H1 (cell line): ENCODE measurements at regions not wholly inside any gene's neighbourhood (a gene's known extent, or its start where the extent isn't known, plus 50 kb on each side); places are given as distances from the start of the nearest gene placed in this dataset.

Source experiments
- CTCF ChIA-PET: fragments of 300-600 bp; sonication (Branson Sonifier 250); formaldehyde crosslinking; loops from one replicate; lab custom pipeline; 2021; ENCODE audit not compliant: partially characterized antibody; lab: Charles Lee
- POLR2A ChIA-PET: fragments of 300-600 bp; sonication (Branson Sonifier 250); formaldehyde crosslinking; loops from one replicate; lab custom pipeline; 2021; ENCODE audit warnings: inconsistent platforms; ENCODE audit not compliant: partially characterized antibody; lab: Charles Lee
- DNase-seq, 2 experiments: peaks; one replicate each; pipeline versions ENCODE4 v3.0.0 to v3.0.0-alpha.2; 2010 to 2022; ENCODE audit warnings: low spot score in 2 of 2, low read depth in 1 of 2, mixed read lengths in 1 of 2
- FAIRE-seq: peaks from 2 replicates; lab custom pipeline; 2011; peaks lifted over from hg19 to GRCh38; lab: Jason Lieb, UNC
- H2AFZ ChIP-seq: 2 replicates; pipeline ENCODE4 v1.8.1; 2012; ENCODE audit warnings: low read length, inconsistent platforms
- H2AK5ac ChIP-seq: 2 replicates; pipeline ENCODE4 v1.6.1; 2013; ENCODE audit warnings: low read depth, low read length
- H2BK120ac ChIP-seq: replicated peaks from 2 replicates; pipeline ENCODE3; 2013; ENCODE audit warnings: low read depth, low read length, inconsistent platforms
- H2BK12ac ChIP-seq: 2 replicates; pipeline ENCODE4 v1.6.1; 2013; ENCODE audit warnings: low read depth, low read length
- H2BK15ac ChIP-seq: 2 replicates; pipeline ENCODE4 v1.6.1; 2013; ENCODE audit warnings: low read length
- H2BK20ac ChIP-seq: 2 replicates; pipeline ENCODE4 v1.6.1; 2013; ENCODE audit warnings: low read length
- H2BK5ac ChIP-seq: 2 replicates; pipeline ENCODE4 v1.6.1; 2013; ENCODE audit warnings: low read depth, low read length
- H3K14ac ChIP-seq: 2 replicates; pipeline ENCODE4 v1.6.1; 2013; ENCODE audit warnings: inconsistent platforms; ENCODE audit not compliant: insufficient read length
- H3K18ac ChIP-seq: 2 replicates; pipeline ENCODE4 v1.6.1; 2013; ENCODE audit warnings: low read length; ENCODE audit errors: extremely low read depth
- H3K23ac ChIP-seq: 2 replicates; pipeline ENCODE4 v1.6.1; 2013; ENCODE audit warnings: inconsistent platforms; ENCODE audit not compliant: insufficient read length
- H3K23me2 ChIP-seq: 2 replicates; pipeline ENCODE4 v1.6.1; 2013; ENCODE audit warnings: low read depth, low read length
- H3K27ac ChIP-seq: 2 replicates; pipeline ENCODE4 v1.6.1; 2011; ENCODE audit warnings: low read depth, low read length, inconsistent platforms
- H3K27me3 ChIP-seq, 4 experiments: replicated peaks in 1 of 4; 1 replicate in 1 of 4; 2 replicates in 3 of 4; pipeline versions ENCODE4 v1.6.1 to v1.8.1; 2011 to 2013; ENCODE audit warnings: low read length in 3 of 4, mild to moderate bottlenecking in 3 of 4, inconsistent platforms in 2 of 4, mixed read lengths in 2 of 4, moderate library complexity in 1 of 4; ENCODE audit not compliant: control insufficient read depth in 3 of 4, insufficient read depth in 3 of 4; ENCODE audit errors: extremely low read depth in 1 of 4
- H3K36me3 ChIP-seq, 4 experiments: 2 replicates each; pipeline versions ENCODE4 v1.6.1 to v1.8.1; 2011 to 2013; ENCODE audit warnings: mild to moderate bottlenecking in 4 of 4, low read length in 3 of 4, moderate library complexity in 2 of 4, control low read depth in 1 of 4, inconsistent platforms in 1 of 4; ENCODE audit not compliant: insufficient read depth in 4 of 4, control insufficient read depth in 2 of 4
- H3K4ac ChIP-seq: replicated peaks from 2 replicates; pipeline ENCODE3; 2013; ENCODE audit warnings: low read length, low read depth, mixed read lengths, inconsistent platforms; ENCODE audit not compliant: insufficient read length
- H3K4me1 ChIP-seq, 4 experiments: replicated peaks in 1 of 4; 1 replicate in 1 of 4; 2 replicates in 3 of 4; pipeline versions ENCODE4 v1.6.1 to v1.8.1; 2011 to 2013; ENCODE audit warnings: low read length in 3 of 4, inconsistent platforms in 2 of 4, mixed read lengths in 1 of 4; ENCODE audit not compliant: insufficient read depth in 4 of 4, control insufficient read depth in 3 of 4
- H3K4me2 ChIP-seq, 2 experiments: 2 replicates each; pipeline versions ENCODE4 v1.6.1 to v1.8.1; 2011 to 2013; ENCODE audit warnings: low read depth in 2 of 2, low read length in 2 of 2, control low read depth in 1 of 2, inconsistent platforms in 1 of 2, mild to moderate bottlenecking in 1 of 2; ENCODE audit not compliant: insufficient read depth in 1 of 2
- H3K4me3 ChIP-seq, 4 experiments: fragments of 200-600, 300-600 bp in 1 of 4; sonication (generic), shearing (Covaris generic), sonication (Bioruptor Twin) in 1 of 4; 2 replicates each; pipeline versions ENCODE4 v1.5.1 to v1.8.1; 2011 to 2016; ENCODE audit warnings: low read length in 4 of 4, low read depth in 3 of 4, control low read depth in 2 of 4, inconsistent platforms in 2 of 4, mild to moderate bottlenecking in 2 of 4, mixed read lengths in 1 of 4, moderate library complexity in 1 of 4; ENCODE audit not compliant: insufficient read depth in 2 of 4; ENCODE audit errors: extremely low read depth in 1 of 4
- H3K56ac ChIP-seq: replicated peaks from 2 replicates; pipeline ENCODE3; 2013; ENCODE audit warnings: low read depth, mild to moderate bottlenecking, mixed read lengths, low read length, inconsistent platforms; ENCODE audit not compliant: insufficient read length
- H3K79me1 ChIP-seq: 2 replicates; pipeline ENCODE4 v1.6.1; 2013; ENCODE audit warnings: low read depth, low read length, control low read depth
- H3K79me2 ChIP-seq, 2 experiments: 2 replicates each; pipeline versions ENCODE4 v1.6.1 to v1.8.1; 2012 to 2013; ENCODE audit warnings: low read length in 2 of 2, mild to moderate bottlenecking in 2 of 2, inconsistent platforms in 1 of 2; ENCODE audit not compliant: insufficient read depth in 2 of 2, control insufficient read depth in 1 of 2
- H3K9ac ChIP-seq, 4 experiments: replicated peaks in 1 of 4; 1 replicate in 1 of 4; 2 replicates in 3 of 4; pipeline versions ENCODE4 v1.6.1 to v1.8.1; 2011 to 2013; ENCODE audit warnings: low read depth in 3 of 4, low read length in 3 of 4, control low read depth in 2 of 4, mild to moderate bottlenecking in 2 of 4, moderate library complexity in 2 of 4, inconsistent platforms in 1 of 4; ENCODE audit errors: extremely low read depth in 1 of 4
- H3K9me3 ChIP-seq, 2 experiments: 2 replicates each; pipeline versions ENCODE4 v1.6.1 to v1.8.1; 2012 to 2013; ENCODE audit warnings: mild to moderate bottlenecking in 2 of 2, moderate library complexity in 2 of 2, control low read depth in 1 of 2, inconsistent platforms in 1 of 2, low read depth in 1 of 2, low read length in 1 of 2, mixed read lengths in 1 of 2; ENCODE audit not compliant: insufficient read depth in 2 of 2
- H4K20me1 ChIP-seq, 2 experiments: replicated peaks in 1 of 2; 2 replicates each; pipeline versions ENCODE3 to v1.8.1; 2011 to 2013; ENCODE audit warnings: inconsistent platforms in 2 of 2, low read length in 2 of 2, mild to moderate bottlenecking in 1 of 2; ENCODE audit not compliant: insufficient read depth in 2 of 2, control insufficient read depth in 1 of 2
- H4K5ac ChIP-seq: 2 replicates; pipeline ENCODE4 v1.6.1; 2013; ENCODE audit warnings: low read length, low read depth, mixed read lengths, inconsistent platforms; ENCODE audit not compliant: insufficient read length
- H4K8ac ChIP-seq: 2 replicates; pipeline ENCODE4 v1.8.0; 2013; ENCODE audit warnings: mild to moderate bottlenecking, moderate library complexity, low read length, inconsistent platforms; ENCODE audit not compliant: insufficient read depth; ENCODE audit errors: extremely low read depth
- H4K91ac ChIP-seq: replicated peaks from 2 replicates; pipeline ENCODE3; 2013; ENCODE audit warnings: low read length, mixed read lengths, inconsistent platforms; ENCODE audit not compliant: insufficient read length
- ASH2L ChIP-seq: fragments of 200-600, 300-600 bp; sonication (generic); IDR thresholded peaks from one replicate; pipeline ENCODE4 v1.7.1; 2017; ENCODE audit warnings: low read length
- CHD1 ChIP-seq: IDR thresholded peaks from 2 replicates; pipeline ENCODE4 v1.6.1; 2012; ENCODE audit warnings: low read depth, low read length, improper control_type of control experiment
- CHD2 ChIP-seq: IDR thresholded peaks from 2 replicates; pipeline ENCODE4 v1.6.1; 2012; ENCODE audit warnings: low read length, improper control_type of control experiment
- EGR1 ChIP-seq: IDR thresholded peaks from 2 replicates; pipeline ENCODE4 v1.6.1; 2011; ENCODE audit warnings: low read depth, low read length, borderline replicate concordance
- EP300 ChIP-seq, 2 experiments: IDR thresholded peaks; 1 replicate in 1 of 2; 2 replicates in 1 of 2; pipeline ENCODE4 v1.6.1; 2011 to 2012; ENCODE audit warnings: low read depth in 2 of 2, low read length in 2 of 2, mild to moderate bottlenecking in 2 of 2, borderline replicate concordance in 1 of 2, inconsistent platforms in 1 of 2, moderate library complexity in 1 of 2
- KDM4A ChIP-seq: IDR thresholded peaks from one replicate; pipeline ENCODE4 v1.7.1; 2012; ENCODE audit warnings: low read depth, mild to moderate bottlenecking, moderate library complexity, low read length, inconsistent platforms; ENCODE audit not compliant: severe bottlenecking
- RNF2 ChIP-seq: fragments of 200-900, 300-1000 bp; sonication (generic); IDR thresholded peaks from 2 replicates; pipeline ENCODE4 v1.7.1; 2016; ENCODE audit warnings: borderline replicate concordance, low read depth, mild to moderate bottlenecking, antibody characterized with exemption, low read length; ENCODE audit not compliant: poor library complexity, severe bottlenecking; ENCODE audit errors: missing control alignments
- SIRT6 ChIP-seq: IDR thresholded peaks from one replicate; pipeline ENCODE4 v1.7.1; 2012; ENCODE audit warnings: low read length, inconsistent platforms
- SP2 ChIP-seq: IDR thresholded peaks from 2 replicates; pipeline ENCODE4 v1.6.1; 2012; ENCODE audit warnings: mild to moderate bottlenecking, low read length, inconsistent platforms
- WGBS, 2 experiments: shearing (Covaris generic) in 1 of 2; methylation state at CpG; one replicate each; pipeline versions ENCODE4 v1.1.6 to v1.1.7; 2013 to 2015; ENCODE audit warnings: low lambda C conversion rate in 2 of 2, mixed read lengths in 2 of 2, inconsistent platforms in 1 of 2, low coverage in 1 of 2, missing lambda C conversion rate in 1 of 2; ENCODE audit not compliant: insufficient replicate concordance in 2 of 2, insufficient coverage in 1 of 2, insufficient read length in 1 of 2; ENCODE audit errors: extremely low coverage in 1 of 2, missing lambda C conversion rate in 1 of 2; 5-methylcytosine and 5-hydroxymethylcytosine counted together

GRCh38 chr14:104346608-104347007 lies 208.2 kb downstream of the KIF26A start:
- CTCF ChIA-PET: interaction anchor here (0.9 to 1.7 kb wide), 4 partner anchors 9 to 24 kb away, joined by 3 to 5 read pairs (median 4); no protein-coding TSS in a partner anchor
- Histone ChIP-seq H2BK15ac (no peak overlapping the region), H3K79me1 (no peaks in the 10 kb centered on the region), H2BK5ac (no peak overlapping the region), H2AK5ac (no peak overlapping the region), H4K5ac (no peak overlapping the region), H2BK20ac (no peak overlapping the region), H3K27me3 (no peaks in the 10 kb centered on the region), H3K4ac (no peak overlapping the region), H3K18ac (no peak overlapping the region), H3K9ac (no peak overlapping the region), H3K23me2 (no peaks in the 10 kb centered on the region), H4K91ac (no peak overlapping the region), H3K56ac (no peak overlapping the region), H3K4me2 (no peak overlapping the region), H3K9me3 (peaks cover 0 to 2% of the 10 kb centered on the region in 2 experiments; a peak in 2 of 4 replicates), H3K4me3 (no peak overlapping the region), H3K27ac (no peak overlapping the region), H4K8ac (no peak overlapping the region), H3K36me3 (no peaks in the 10 kb centered on the region), H2AFZ (no peak overlapping the region), H3K14ac (no peak overlapping the region), H3K4me1 (peaks cover 0 to 12% (median 6%) of the 10 kb centered on the region in 4 experiments; a peak in 5 of 7 replicates), H2BK120ac (no peak overlapping the region), H3K79me2 (no peaks in the 10 kb centered on the region), H4K20me1 (no peaks in the 10 kb centered on the region), H3K23ac (no peak overlapping the region), H2BK12ac (no peak overlapping the region)
- 91% methylated on average over 10 of the region's 10 CpGs; no CpG with 5 or more reads in 1 of the 2 experiments for WGBS, 2 experiments
- DNase-seq: no peak
- no peak for FAIRE-seq
- POLR2A ChIA-PET: interaction anchor here (0.5 to 0.9 kb wide), 2 partner anchors 8 to 122 kb away, joined by 3 to 4 read pairs; no protein-coding TSS in a partner anchor
- TF ChIP-seq CHD1: no peak
- TF ChIP-seq ASH2L: no peak
- no peak for TF ChIP-seq EGR1
- no peak for TF ChIP-seq EP300 (IDR thresholded peaks at IDR 0.05; ENCODE audit: borderline replicate concordance in 1 of 2, low read depth in 2 of 2, low read length in 2 of 2)
- no peak for TF ChIP-seq SIRT6
- no peak for TF ChIP-seq CHD2
- no peak for TF ChIP-seq RNF2
- no peak for TF ChIP-seq SP2
- TF ChIP-seq KDM4A: no peak
